Thyroid gland (tissue), 4 donors: ENCODE measurements at regions not wholly inside any gene's neighbourhood (a gene's known extent, or its start where the extent isn't known, plus 50 kb on each side); places are given as distances from the start of the nearest gene placed in this dataset.

Experiments used
- DNase-seq, 2 donors: peaks; one replicate each; pipeline ENCODE4 v3.0.0-alpha.2; 2019
- H3K27ac ChIP-seq, 3 donors: fragments of 200-600 bp; sonication (generic); 1 replicate in 2 of 3; 2 replicates in 1 of 3; pipeline ENCODE4 v1.5.1; 2016 to 2019; ENCODE audit warnings: mild to moderate bottlenecking in 1 of 3, moderate library complexity in 1 of 3
- H3K27me3 ChIP-seq: fragments of 200-600 bp; sonication (generic); one replicate; pipeline ENCODE4 v1.5.1; 2019
- H3K36me3 ChIP-seq, 2 donors: fragments of 200-600 bp; sonication (generic); one replicate each; pipeline ENCODE4 v1.5.1; 2016 to 2019
- H3K4me1 ChIP-seq, 2 donors: fragments of 200-600 bp; sonication (generic); one replicate each; pipeline ENCODE4 v1.5.1; 2017 to 2019
- H3K4me3 ChIP-seq, 3 donors: fragments of 200-600 bp; sonication (generic); replicated peaks in 1 of 3; 1 replicate in 2 of 3; 2 replicates in 1 of 3; pipeline ENCODE4 v1.5.1; 2016; ENCODE audit warnings: mild to moderate bottlenecking in 1 of 3
- H3K9me3 ChIP-seq: fragments of 200-600 bp; sonication (generic); one replicate; pipeline ENCODE4 v1.5.1; 2017
- POLR2A ChIP-seq, 2 donors: fragments of 450-650 bp; IDR thresholded peaks; one replicate each; pipeline ENCODE4 v1.6.1; 2017; ENCODE audit warnings: antibody characterized with exemption in 2 of 2, mild to moderate bottlenecking in 2 of 2, moderate library complexity in 1 of 2
- WGBS, 2 donors: methylation state at CpG; one replicate each; pipeline ENCODE4 v1.1.5; 2017; 5-methylcytosine and 5-hydroxymethylcytosine counted together
- intact Hi-C: fragments of 100-400 bp; cut with DNase I; formaldehyde crosslinking; loops from one replicate; pipeline ENCODE4 v1.15.1; 2023
- TF ChIP-seq, protein P1 (sequence below), 6 experiments: fragments of 200-600 bp in 3 of 6; fragments of 450-650 bp in 3 of 6; sonication (generic) in 3 of 6; IDR thresholded peaks; one replicate each; pipeline ENCODE4 v1.5.1; 2016 to 2019; ENCODE audit warnings: antibody characterized with exemption in 6 of 6, mild to moderate bottlenecking in 2 of 6, inconsistent platforms in 1 of 6, moderate library complexity in 1 of 6

DNA sequence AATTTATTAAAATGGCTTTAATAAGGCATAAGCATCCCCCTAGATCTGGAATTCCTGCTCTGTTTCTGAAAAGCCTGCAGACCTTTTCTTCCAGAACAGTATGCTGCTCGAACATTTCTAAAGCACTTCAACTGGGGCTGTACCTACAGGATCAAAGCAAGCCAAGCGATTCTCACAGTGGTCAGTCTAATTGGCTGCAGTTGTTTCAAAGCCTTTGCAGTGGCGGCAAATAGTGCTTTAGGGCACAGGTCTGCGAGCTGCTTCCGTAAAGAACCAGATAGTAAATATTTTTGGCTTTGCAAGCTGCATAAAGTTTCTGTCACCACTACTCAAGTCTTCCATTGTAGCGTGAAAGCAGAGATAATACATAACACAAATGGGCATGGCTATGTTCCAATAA lies 88.9 kb upstream of the FBXL4 start:
- Histone ChIP-seq H3K36me3 (no peaks in the 10 kb centered on the region), H3K27ac (no peak overlapping the region), H3K9me3 (no peaks in the 10 kb centered on the region), H3K4me3 (no peak overlapping the region), H3K4me1 (no peaks in the 10 kb centered on the region), H3K27me3 (no peaks in the 10 kb centered on the region)
- TF ChIP-seq, protein P1, sequence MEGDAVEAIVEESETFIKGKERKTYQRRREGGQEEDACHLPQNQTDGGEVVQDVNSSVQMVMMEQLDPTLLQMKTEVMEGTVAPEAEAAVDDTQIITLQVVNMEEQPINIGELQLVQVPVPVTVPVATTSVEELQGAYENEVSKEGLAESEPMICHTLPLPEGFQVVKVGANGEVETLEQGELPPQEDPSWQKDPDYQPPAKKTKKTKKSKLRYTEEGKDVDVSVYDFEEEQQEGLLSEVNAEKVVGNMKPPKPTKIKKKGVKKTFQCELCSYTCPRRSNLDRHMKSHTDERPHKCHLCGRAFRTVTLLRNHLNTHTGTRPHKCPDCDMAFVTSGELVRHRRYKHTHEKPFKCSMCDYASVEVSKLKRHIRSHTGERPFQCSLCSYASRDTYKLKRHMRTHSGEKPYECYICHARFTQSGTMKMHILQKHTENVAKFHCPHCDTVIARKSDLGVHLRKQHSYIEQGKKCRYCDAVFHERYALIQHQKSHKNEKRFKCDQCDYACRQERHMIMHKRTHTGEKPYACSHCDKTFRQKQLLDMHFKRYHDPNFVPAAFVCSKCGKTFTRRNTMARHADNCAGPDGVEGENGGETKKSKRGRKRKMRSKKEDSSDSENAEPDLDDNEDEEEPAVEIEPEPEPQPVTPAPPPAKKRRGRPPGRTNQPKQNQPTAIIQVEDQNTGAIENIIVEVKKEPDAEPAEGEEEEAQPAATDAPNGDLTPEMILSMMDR (IDR thresholded peaks at IDR 0.05): no peak
- no peak for TF ChIP-seq POLR2A (IDR thresholded peaks at IDR 0.05)
- intact Hi-C loops: no loop called here
- WGBS, 2 donors: 68 to 74% methylated on average over 6 of the region's 6 CpGs
- DNase-seq: no peak

DNA sequence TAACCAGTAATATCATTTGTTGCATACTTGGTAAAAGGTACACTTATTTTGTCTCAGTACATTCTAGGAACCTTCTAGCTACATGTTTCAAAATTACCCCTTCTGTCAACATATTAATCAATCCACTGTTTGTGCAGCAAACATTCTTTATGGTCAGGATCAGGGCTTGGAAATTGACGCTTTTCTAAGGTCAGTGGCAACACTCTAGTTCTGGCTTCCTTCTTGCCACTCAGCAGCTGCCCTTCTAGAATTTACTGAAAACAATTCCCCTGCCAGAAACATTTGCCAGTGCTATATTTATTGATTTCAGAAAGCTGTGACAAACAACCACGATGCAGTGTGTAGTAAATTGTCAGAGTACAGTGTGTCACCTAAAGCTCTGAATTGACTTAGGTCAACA lies 84.7 kb upstream of the FBXL4 start:
- H3K9me3 ChIP-seq: no peaks in the 10 kb centered on the region

DNA sequence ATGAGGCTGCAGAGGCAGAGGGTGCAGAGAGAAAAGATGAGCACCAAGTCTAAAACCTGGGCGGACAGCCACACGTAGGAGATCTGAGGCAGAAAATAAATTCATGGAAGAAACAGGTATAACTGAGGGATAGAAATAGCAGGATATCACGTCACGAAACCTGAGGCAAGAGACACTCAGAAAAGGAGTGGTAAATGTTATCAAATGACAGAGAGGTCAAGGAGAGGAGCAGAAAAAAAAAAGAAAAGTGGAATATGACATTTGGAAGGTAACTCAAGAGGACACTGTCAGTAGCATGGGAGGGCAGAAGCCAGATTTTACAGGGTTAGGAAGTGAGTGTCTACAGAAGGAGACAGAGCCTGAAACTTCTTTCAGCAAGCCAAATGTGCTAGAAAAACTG lies 84.2 kb upstream of the FBXL4 start:
- H3K36me3 ChIP-seq: no peaks in the 10 kb centered on the region
- H3K27me3 ChIP-seq: no peaks in the 10 kb centered on the region
- TF ChIP-seq POLR2A (IDR thresholded peaks at IDR 0.05): no peak
- TF ChIP-seq, protein P1 (IDR thresholded peaks at IDR 0.05): no peak
- H3K4me3 ChIP-seq: no peak overlapping the region
- intact Hi-C loops: no loop called here
- no peaks in the 10 kb centered on the region for H3K9me3 ChIP-seq
- WGBS, 2 donors: 82 to 87% methylated on average over 4 of the region's 4 CpGs
- no peak for DNase-seq
- no peaks in the 10 kb centered on the region for H3K4me1 ChIP-seq
- no peak overlapping the region for H3K27ac ChIP-seq

More for the DNA sequence above, 84.7 kb upstream of the FBXL4 start:
- H3K4me3 ChIP-seq: no peak overlapping the region
- H3K27me3 ChIP-seq: no peaks in the 10 kb centered on the region
- TF ChIP-seq, protein P1 (IDR thresholded peaks at IDR 0.05): no peak
- no peak for TF ChIP-seq POLR2A (IDR thresholded peaks at IDR 0.05)
- no peaks in the 10 kb centered on the region for H3K4me1 ChIP-seq
- no peak overlapping the region for H3K27ac ChIP-seq
- H3K36me3 ChIP-seq: no peaks in the 10 kb centered on the region
- DNase-seq: no peak
- intact Hi-C loops: no loop called here
- 55 to 63% methylated on average over 2 of the region's 2 CpGs for WGBS, 2 donors

GRCh38 chr6:99030915-99031314 lies 83.2 kb upstream of the FBXL4 start:
- H3K4me3 ChIP-seq: no peak overlapping the region
- no peak for DNase-seq
- no peaks in the 10 kb centered on the region for H3K4me1 ChIP-seq
- H3K27ac ChIP-seq: no peak overlapping the region
- intact Hi-C loops: no loop called here
- no peaks in the 10 kb centered on the region for H3K27me3 ChIP-seq
- no peaks in the 10 kb centered on the region for H3K9me3 ChIP-seq
- TF ChIP-seq POLR2A (IDR thresholded peaks at IDR 0.05): no peak
- TF ChIP-seq, protein P1 (IDR thresholded peaks at IDR 0.05): no peak
- H3K36me3 ChIP-seq: no peaks in the 10 kb centered on the region
- 75 to 78% methylated on average over 1 of the region's 1 CpG for WGBS, 2 donors

DNA sequence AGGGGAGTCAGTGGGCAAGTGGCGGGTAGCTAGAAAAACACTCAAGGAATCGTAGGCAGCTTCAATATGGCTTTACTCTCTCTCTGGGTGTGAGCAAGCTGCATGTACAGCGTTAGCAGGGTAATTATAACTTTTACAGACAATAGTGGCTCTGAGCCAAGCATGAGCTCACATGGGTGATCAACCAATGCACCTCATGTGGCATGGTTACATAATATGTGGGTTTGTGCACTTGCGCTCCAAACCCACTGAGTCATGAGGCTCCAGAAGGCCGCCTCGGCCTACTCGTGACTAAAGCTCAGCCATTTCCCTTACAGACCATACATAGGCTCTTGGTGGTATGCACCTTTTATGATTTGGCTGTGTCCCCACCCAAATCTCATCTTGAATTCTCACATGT lies 78.4 kb upstream of the FBXL4 start:
- H3K9me3 ChIP-seq: no peaks in the 10 kb centered on the region
- H3K4me3 ChIP-seq: no peak overlapping the region
- TF ChIP-seq, protein P1 (IDR thresholded peaks at IDR 0.05): no peak
- WGBS, 2 donors: 90 to 94% methylated on average over 7 of the region's 7 CpGs
- DNase-seq: no peak
- H3K27ac ChIP-seq: no peak overlapping the region
- H3K36me3 ChIP-seq: no peaks in the 10 kb centered on the region
- intact Hi-C loops: no loop called here
- no peaks in the 10 kb centered on the region for H3K4me1 ChIP-seq
- no peaks in the 10 kb centered on the region for H3K27me3 ChIP-seq
